GM19351 (cell line): ENCODE measurements at regions not wholly inside any gene's neighbourhood (a gene's known extent, or its start where the extent isn't known, plus 50 kb on each side); places are given as distances from the start of the nearest gene placed in this dataset.

ENCODE experiments used
- ATAC-seq: cut with Tn5 transposase; IDR thresholded peaks from one replicate; pipeline ENCODE4 v1.9.1; 2021; ENCODE audit warnings: mild to moderate bottlenecking, moderate library complexity; ENCODE audit not compliant: unreplicated experiment

GRCh38 chr6:74956559-74957428 lies 249.1 kb downstream of the COL12A1 start:
- no peak for ATAC-seq

- ATAC-seq = no peak
These were observed 252.1 kb downstream of the COL12A1 start for GRCh38 chr6:74953708-74954107.

GRCh38 chr6:74946961-74947360 lies 258.9 kb downstream of the COL12A1 start:
- ATAC-seq = no peak

GRCh38 chr6:74942130-74942529 lies 263.7 kb downstream of the COL12A1 start:
- ATAC-seq = no peak

GRCh38 chr6:74941424-74941823 lies 264.4 kb downstream of the COL12A1 start:
- no peak for ATAC-seq

- no peak for ATAC-seq
These were observed 265.9 kb downstream of the COL12A1 start for GRCh38 chr6:74939721-74940620.

- ATAC-seq = no peak
These were observed 266.6 kb downstream of the COL12A1 start for GRCh38 chr6:74939151-74939708.

GRCh38 chr6:74937936-74938335 lies 267.9 kb downstream of the COL12A1 start:
- ATAC-seq = no peak

- ATAC-seq = no peak
These were observed 269.0 kb downstream of the COL12A1 start for GRCh38 chr6:74936886-74937285.

GRCh38 chr6:74932232-74932888 lies 273.5 kb downstream of the COL12A1 start:
- ATAC-seq = no peak

- ATAC-seq = no peak
These were observed 274.3 kb downstream of the COL12A1 start for GRCh38 chr6:74931558-74931957.

- ATAC-seq = no peak
These were observed 277.6 kb downstream of the COL12A1 start for GRCh38 chr6:74928203-74928602.

GRCh38 chr6:74927299-74927698 lies 278.6 kb downstream of the COL12A1 start:
- ATAC-seq = no peak

- ATAC-seq = peak; percentile 85
These were observed 280.2 kb downstream of the COL12A1 start for GRCh38 chr6:74925683-74926082.

- no peak for ATAC-seq
These were observed 291.0 kb downstream of the COL12A1 start for GRCh38 chr6:74914888-74915287.

- ATAC-seq = no peak
These were observed 293.6 kb downstream of the COL12A1 start for GRCh38 chr6:74912234-74912633.

- no peak for ATAC-seq
These were observed 303.0 kb downstream of the COL12A1 start for GRCh38 chr6:74902846-74903245.

- ATAC-seq = no peak
These were observed 303.8 kb downstream of the COL12A1 start for GRCh38 chr6:74902089-74902488.

- no peak for ATAC-seq
These were observed 304.3 kb downstream of the COL12A1 start for GRCh38 chr6:74901576-74901975.

- no peak for ATAC-seq
These were observed 306.4 kb downstream of the COL12A1 start for GRCh38 chr6:74899416-74899815.

- no peak for ATAC-seq
These were observed 313.8 kb downstream of the COL12A1 start for GRCh38 chr6:74892091-74892490.
